GM12878 (cell line): ENCODE measurements at regions not wholly inside any gene's neighbourhood (a gene's known extent, or its start where the extent isn't known, plus 50 kb on each side); places are given as distances from the start of the nearest gene placed in this dataset.

ENCODE experiments used
- ATAC-seq: fragments of 200-7000 bp; cut with Tn5 transposase; 3 replicates; pipeline ENCODE4 v1.9.1; 2020; ENCODE audit warnings: mild to moderate bottlenecking, moderate library complexity
- BruUV-seq: library from RNA; stranded (reverse); fragments of 400-500 nt; replicated peaks from 2 replicates; lab custom pipeline; 2021; lab: Mats Ljungman, UMichigan
- CTCF ChIA-PET: fragments of 300-600 bp; sonication (Branson Sonifier 250); formaldehyde crosslinking; extraction: SDS; loops from one replicate; lab custom pipeline; 2021; ENCODE audit warnings: inconsistent platforms; lab: Yijun Ruan, JAX
- POLR2A ChIA-PET: fragments of 350-600 bp; formaldehyde crosslinking; extraction: SDS; loops from one replicate; lab custom pipeline; 2021; ENCODE audit warnings: inconsistent platforms; lab: Charles Lee
- RAD21 ChIA-PET: fragments of 300-600 bp; sonication (Branson Sonifier 250); formaldehyde crosslinking; loops from one replicate; lab custom pipeline; 2023; ENCODE audit warnings: antibody characterized with exemption; ENCODE audit not compliant: unreplicated experiment; lab: Charles Lee
- SMC1A ChIA-PET: fragments of 300-600 bp; sonication (Branson Sonifier 250); formaldehyde crosslinking; loops from one replicate; lab custom pipeline; 2023; ENCODE audit not compliant: unreplicated experiment, uncharacterized antibody; lab: Charles Lee
- DNase-seq: peaks from one replicate; pipeline ENCODE4 v3.0.0-alpha.2; 2011; ENCODE audit warnings: low read depth, low spot score
- FAIRE-seq: peaks from 3 replicates; lab custom pipeline; 2011; peaks lifted over from hg19 to GRCh38; lab: Jason Lieb, UNC
- H2AFZ ChIP-seq: 2 replicates; pipeline ENCODE4 v1.6.0; 2011; ENCODE audit warnings: low read depth, low read length, control low read depth; ENCODE audit not compliant: control insufficient read depth
- H3K27ac ChIP-seq: 2 replicates; pipeline ENCODE4 v1.5.1; 2011; ENCODE audit warnings: control low read depth; ENCODE audit not compliant: control insufficient read depth, insufficient read depth
- H3K27me3 ChIP-seq, 2 experiments: replicated peaks in 1 of 2; 2 replicates each; pipeline versions ENCODE4 v1.6.0 to v1.6.1; 2011; ENCODE audit warnings: low read length in 1 of 2; ENCODE audit not compliant: control insufficient read depth in 2 of 2, insufficient read depth in 2 of 2
- H3K36me3 ChIP-seq, 2 experiments: 2 replicates each; pipeline ENCODE4 v1.5.1; 2011; ENCODE audit warnings: low read length in 1 of 2; ENCODE audit not compliant: control insufficient read depth in 2 of 2, insufficient read depth in 2 of 2
- H3K4me1 ChIP-seq: 2 replicates; pipeline ENCODE4 v1.6.1; 2011; ENCODE audit warnings: mild to moderate bottlenecking, low read length, moderate library complexity, mixed read lengths; ENCODE audit not compliant: control insufficient read depth, insufficient read depth
- H3K4me2 ChIP-seq: 2 replicates; pipeline ENCODE4 v1.6.0; 2011; ENCODE audit warnings: control low read depth; ENCODE audit not compliant: control insufficient read depth, insufficient read depth
- H3K4me3 ChIP-seq: fragments of 200-600 bp; sonication (generic); 2 replicates; pipeline ENCODE4 v1.5.1; 2016
- H3K79me2 ChIP-seq: 2 replicates; pipeline ENCODE4 v1.6.0; 2011; ENCODE audit warnings: low read length; ENCODE audit not compliant: control insufficient read depth, insufficient read depth
- H3K9ac ChIP-seq: 2 replicates; pipeline ENCODE4 v1.8.0; 2011; ENCODE audit warnings: low read length, control low read depth, mixed read lengths; ENCODE audit not compliant: control insufficient read depth, insufficient read depth
- H3K9me3 ChIP-seq: replicated peaks from 3 replicates; pipeline ENCODE4 v1.5.1; 2011; ENCODE audit warnings: mild to moderate bottlenecking, low read length; ENCODE audit not compliant: control insufficient read depth, insufficient read depth
- H4K20me1 ChIP-seq: 2 replicates; pipeline ENCODE4 v1.6.0; 2011; ENCODE audit not compliant: control insufficient read depth, insufficient read depth
- BCLAF1 ChIP-seq: fragments of 450-650 bp; IDR thresholded peaks from 2 replicates; pipeline ENCODE4 v1.6.1; 2017; ENCODE audit warnings: antibody characterized with exemption, mild to moderate bottlenecking, moderate library complexity
- CBX3 ChIP-seq: fragments of 200-600 bp; sonication (generic); IDR thresholded peaks from 2 replicates; pipeline ENCODE4 v1.6.1; 2016; ENCODE audit warnings: low read depth, borderline replicate concordance
- IKZF1 ChIP-seq: fragments of 450-650 bp; conservative IDR thresholded peaks from 2 replicates; pipeline ENCODE4 v1.6.1; 2017; ENCODE audit warnings: antibody characterized with exemption, mild to moderate bottlenecking
- TCF12 ChIP-seq: IDR thresholded peaks from 2 replicates; pipeline ENCODE4 v1.6.1; 2011; ENCODE audit warnings: low read depth, mild to moderate bottlenecking, low read length
- ZNF24 ChIP-seq: fragments of 450-650 bp; IDR thresholded peaks from 2 replicates; pipeline ENCODE4 v1.6.1; 2017; ENCODE audit warnings: antibody characterized with exemption, mild to moderate bottlenecking
- ZNF274 ChIP-seq: IDR thresholded peaks from one replicate; pipeline ENCODE4 v1.8.0; 2011; ENCODE audit not compliant: insufficient read length, insufficient read depth
- WGBS: methylation state at CpG from one replicate; pipeline ENCODE4 v1.1.6; 2016; ENCODE audit warnings: low lambda C conversion rate; ENCODE audit not compliant: insufficient replicate concordance, insufficient coverage; ENCODE audit errors: missing lambda C conversion rate; 5-methylcytosine and 5-hydroxymethylcytosine counted together
- in situ Hi-C: fragments of 300-500 bp; cut with MboI; formaldehyde crosslinking; loops from 9 replicates; pipeline ENCODE4 v1.14.3; 2018; ENCODE audit warnings: mixed read lengths
- intact Hi-C: fragments of 100-400 bp; cut with micrococcal nuclease; formaldehyde crosslinking; loops from one replicate; pipeline ENCODE4 v1.14.2; 2022; ENCODE audit not compliant: unreplicated experiment

GRCh38 chr4:14916554-14917297, 85.6 kb upstream of the CPEB2 start:
- no peak overlapping the region; the same call in 1 of the 2 replicates for H3K4me2 ChIP-seq
- no peaks in the 10 kb centered on the region for H4K20me1 ChIP-seq
- BruUV-seq = no TSS peak
- H3K4me3 ChIP-seq = no peak overlapping the region
- no peak for TF ChIP-seq CBX3
- TF ChIP-seq TCF12 = peak; percentile 62; the same call in 1 of the 2 replicates
- no peak for TF ChIP-seq ZNF24
- TF ChIP-seq ZNF274 = no peak
- TF ChIP-seq IKZF1 = 0 out of 2 replicates have a peak, but pooled peaks have one; percentile 38
- TF ChIP-seq BCLAF1 = no peak
- H2AFZ ChIP-seq = peak overlapping the region; percentile 58
- POLR2A ChIA-PET = no interaction called here
- in situ Hi-C loops = no loop called here
- intact Hi-C loops = no loop called here
- FAIRE-seq = peak; percentile 81
- peaks cover 6% of the 10 kb centered on the region for H3K4me1 ChIP-seq
- no peaks in the 10 kb centered on the region for H3K36me3 ChIP-seq
- peak; percentile 85 for ATAC-seq
- no peaks in the 10 kb centered on the region for H3K79me2 ChIP-seq
- peak; percentile 12 for DNase-seq
- SMC1A ChIA-PET = interaction anchor here (0.6 to 1.2 kb wide), 4 partner anchors 10 to 175 kb away, joined by 3 to 5 read pairs (median 3); no protein-coding TSS in a partner anchor
- CTCF ChIA-PET = interaction anchor here (1.0 kb wide), 1 partner anchor 93 kb away, joined by 3 read pairs; no protein-coding TSS in a partner anchor
- RAD21 ChIA-PET = interaction anchor here (0.6 to 1.3 kb wide), 3 partner anchors 22 to 92 kb away, joined by 3 to 5 read pairs (median 3); no protein-coding TSS in a partner anchor
- H3K27ac ChIP-seq = no peak overlapping the region
- no peaks in the 10 kb centered on the region for H3K9me3 ChIP-seq
- no peak overlapping the region for H3K9ac ChIP-seq
- WGBS = 13% methylated on average over 7 of the region's 7 CpGs
- H3K27me3 ChIP-seq = no peaks in the 10 kb centered on the region
